ENCODE measurements at regions not wholly inside any gene's neighbourhood (a gene's known extent, or its start where the extent isn't known, plus 50 kb on each side); places are given as distances from the start of the nearest gene placed in this dataset.
"Not testable (repeated sequence)": the region's sequence is repeated elsewhere in the genome, so short reads cannot be mapped to it uniquely, and the experiment has no call there.

DNA sequence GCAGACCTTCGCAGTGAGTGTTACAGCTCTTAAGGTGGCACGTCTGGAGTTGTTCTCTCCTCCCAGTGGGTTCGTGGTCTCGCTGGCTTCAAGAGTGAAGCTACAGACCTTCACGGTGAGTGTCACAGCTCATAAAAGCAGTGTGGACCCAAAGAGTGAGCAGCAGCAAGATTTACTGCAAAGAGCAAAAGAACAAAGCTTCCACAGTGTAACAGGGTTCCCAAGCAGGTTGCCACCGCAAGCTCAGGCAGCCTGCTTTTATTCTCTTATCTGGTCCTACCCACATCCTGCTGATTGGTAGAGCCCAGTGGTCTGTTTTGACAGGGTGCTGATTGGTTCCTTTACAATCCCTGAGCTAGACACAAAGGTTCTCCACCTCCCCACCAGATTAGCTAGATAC is 886.1 kb downstream of the KCNT2 start:
- not testable (repeated sequence) for H3K27me3 Mint-ChIP-seq, ATAC-seq, H3K36me3 Mint-ChIP-seq, H3K4me1 Mint-ChIP-seq, H3K27ac Mint-ChIP-seq, H3K9me3 Mint-ChIP-seq, H3K4me3 Mint-ChIP-seq

GRCh38 chr1:195721210-195721971 is 886.8 kb downstream of the KCNT2 start:
- no peak for ATAC-seq
- Mint-ChIP-seq H3K27ac (no peak overlapping the region), H3K4me1 (no peaks in the 10 kb centered on the region)

GRCh38 chr1:195717651-195718050 is 890.6 kb downstream of the KCNT2 start:
- Mint-ChIP-seq H3K36me3 (no peaks in the 10 kb centered on the region), H3K9me3 (peaks cover 4% of the 10 kb centered on the region), H3K4me3 (no peak overlapping the region), H3K4me1 (no peaks in the 10 kb centered on the region), H3K27ac (no peak overlapping the region), H3K27me3 (no peaks in the 10 kb centered on the region)
- no peak for ATAC-seq

More at GRCh38 chr1:195721210-195721971, 886.8 kb downstream of the KCNT2 start:
- Mint-ChIP-seq H3K36me3 (no peaks in the 10 kb centered on the region), H3K4me3 (no peak overlapping the region), H3K9me3 (peaks cover 4% of the 10 kb centered on the region), H3K27me3 (no peaks in the 10 kb centered on the region)

GRCh38 chr1:195715652-195716051 is 892.6 kb downstream of the KCNT2 start:
- H3K27ac Mint-ChIP-seq: no peak overlapping the region
- no peak for ATAC-seq
- no peaks in the 10 kb centered on the region for H3K9me3 Mint-ChIP-seq
- H3K36me3 Mint-ChIP-seq: no peaks in the 10 kb centered on the region
- H3K4me1 Mint-ChIP-seq: no peaks in the 10 kb centered on the region
- H3K27me3 Mint-ChIP-seq: no peaks in the 10 kb centered on the region
- no peak overlapping the region for H3K4me3 Mint-ChIP-seq

- Mint-ChIP-seq H3K4me1 (no peaks in the 10 kb centered on the region), H3K9me3 (no peaks in the 10 kb centered on the region), H3K27ac (no peak overlapping the region), H3K4me3 (no peak overlapping the region), H3K27me3 (no peaks in the 10 kb centered on the region), H3K36me3 (no peaks in the 10 kb centered on the region)
- ATAC-seq: no peak
Observed at GRCh38 chr1:195714248-195714647, 894.0 kb downstream of the KCNT2 start.

DNA sequence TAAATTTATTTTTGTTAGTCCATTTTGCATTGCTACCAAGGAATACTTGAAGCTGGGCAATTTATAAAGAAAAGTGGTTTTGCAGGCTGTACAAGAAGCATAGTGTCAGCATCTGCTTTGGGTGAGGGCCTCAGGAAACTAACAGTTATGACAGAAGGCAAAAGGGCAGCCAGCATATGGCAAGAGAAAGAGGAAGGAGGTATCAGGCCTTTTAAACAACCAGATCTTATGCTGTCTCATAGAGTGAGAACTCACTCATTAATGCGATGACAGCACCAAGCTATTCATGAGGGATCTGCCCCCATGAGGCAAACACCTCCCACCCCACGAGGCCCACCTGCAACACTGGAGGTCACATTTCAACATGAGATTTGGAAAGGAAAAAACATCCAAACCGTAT is 898.4 kb downstream of the KCNT2 start:
- H3K27me3 Mint-ChIP-seq: no peaks in the 10 kb centered on the region
- no peak overlapping the region for H3K4me3 Mint-ChIP-seq
- no peaks in the 10 kb centered on the region for H3K36me3 Mint-ChIP-seq
- no peak for ATAC-seq
- no peaks in the 10 kb centered on the region for H3K9me3 Mint-ChIP-seq
- no peaks in the 10 kb centered on the region for H3K4me1 Mint-ChIP-seq
- no peak overlapping the region for H3K27ac Mint-ChIP-seq

DNA sequence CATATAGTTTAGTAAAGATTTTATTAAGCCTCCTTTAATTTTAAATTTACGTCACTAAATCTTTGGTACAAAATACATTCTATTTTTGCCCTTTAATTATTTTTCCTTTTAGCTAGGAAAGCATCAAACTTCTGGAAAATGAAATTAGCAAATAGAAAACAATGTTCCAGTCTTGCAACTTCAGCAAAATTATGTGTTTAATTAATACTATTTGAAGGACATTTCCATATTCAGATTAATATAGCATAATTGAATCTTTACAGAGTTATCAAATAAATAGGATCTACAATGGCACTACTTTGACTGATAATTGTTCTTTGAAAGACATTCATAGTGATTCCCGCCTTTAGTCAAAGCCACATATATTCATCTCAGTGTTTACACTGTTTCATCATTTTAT is 904.2 kb downstream of the KCNT2 start:
- Mint-ChIP-seq H3K27ac (no peak overlapping the region), H3K36me3 (no peaks in the 10 kb centered on the region), H3K4me3 (no peak overlapping the region), H3K4me1 (no peaks in the 10 kb centered on the region), H3K27me3 (no peaks in the 10 kb centered on the region), H3K9me3 (no peaks in the 10 kb centered on the region)
- ATAC-seq: no peak

DNA sequence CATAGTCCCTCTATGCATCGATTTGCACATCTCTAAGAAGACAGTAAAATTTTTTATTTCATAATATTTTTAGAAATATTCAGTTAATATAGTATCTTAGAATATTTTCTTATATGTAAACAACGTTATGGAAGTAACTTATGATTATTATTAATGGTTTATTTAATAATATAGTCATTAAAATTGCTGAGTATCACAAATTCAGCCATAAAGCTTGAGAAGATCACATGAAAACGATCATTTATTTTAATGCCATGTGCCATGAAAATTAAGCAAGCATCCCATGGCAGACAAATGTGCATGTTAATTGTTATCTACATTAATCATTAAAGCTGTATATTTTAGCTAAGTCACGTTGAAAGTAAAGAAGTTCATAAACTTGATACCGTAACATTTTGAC is 907.1 kb downstream of the KCNT2 start:
- Mint-ChIP-seq H3K27me3 (no peaks in the 10 kb centered on the region), H3K4me1 (no peaks in the 10 kb centered on the region), H3K36me3 (no peaks in the 10 kb centered on the region), H3K27ac (no peak overlapping the region), H3K4me3 (no peak overlapping the region), H3K9me3 (no peaks in the 10 kb centered on the region)
- no peak for ATAC-seq

DNA sequence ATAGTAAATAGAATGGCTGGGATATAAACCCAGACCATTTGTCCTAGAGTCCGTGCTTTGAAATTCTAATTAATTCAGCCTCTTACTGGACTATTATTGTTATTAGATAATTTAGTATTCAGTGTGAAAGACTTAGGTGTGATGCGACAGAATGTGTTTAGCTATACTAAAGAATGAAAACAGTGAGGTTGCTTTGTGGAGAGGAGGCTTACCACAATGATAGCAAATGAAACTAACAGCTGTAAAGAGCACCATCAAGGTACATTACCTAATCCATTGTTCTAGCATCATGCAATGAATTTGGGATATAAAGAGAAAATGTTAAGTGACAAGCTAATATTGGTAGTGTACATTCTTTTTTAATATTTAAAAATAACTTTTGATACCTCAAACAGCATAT is 911.1 kb downstream of the KCNT2 start:
- no peak overlapping the region for H3K4me3 Mint-ChIP-seq
- H3K27ac Mint-ChIP-seq: no peak overlapping the region

GRCh38 chr1:195686764-195687163 is 921.5 kb downstream of the KCNT2 start:
- H3K4me1 Mint-ChIP-seq: no peaks in the 10 kb centered on the region
- no peak for ATAC-seq
- no peaks in the 10 kb centered on the region for H3K9me3 Mint-ChIP-seq
- no peaks in the 10 kb centered on the region for H3K36me3 Mint-ChIP-seq
- H3K27me3 Mint-ChIP-seq: no peaks in the 10 kb centered on the region
- H3K4me3 Mint-ChIP-seq: no peak overlapping the region
- no peak overlapping the region for H3K27ac Mint-ChIP-seq

More for the DNA sequence above, 911.1 kb downstream of the KCNT2 start:
- Mint-ChIP-seq H3K4me1 (no peaks in the 10 kb centered on the region), H3K27me3 (no peaks in the 10 kb centered on the region), H3K9me3 (no peaks in the 10 kb centered on the region), H3K36me3 (no peaks in the 10 kb centered on the region)
- no peak for ATAC-seq

- H3K36me3 Mint-ChIP-seq: no peaks in the 10 kb centered on the region
- H3K4me3 Mint-ChIP-seq: no peak overlapping the region
Observed at GRCh38 chr1:195664628-195665027, 943.6 kb downstream of the KCNT2 start.

GRCh38 chr1:195663549-195664280 is 944.5 kb downstream of the KCNT2 start:
- no peak for ATAC-seq
- Mint-ChIP-seq H3K9me3 (peaks cover 3% of the 10 kb centered on the region), H3K4me3 (no peak overlapping the region), H3K36me3 (no peaks in the 10 kb centered on the region), H3K4me1 (no peaks in the 10 kb centered on the region), H3K27ac (no peak overlapping the region), H3K27me3 (no peaks in the 10 kb centered on the region)

More at GRCh38 chr1:195664628-195665027, 943.6 kb downstream of the KCNT2 start:
- H3K4me1 Mint-ChIP-seq: no peaks in the 10 kb centered on the region
- H3K27ac Mint-ChIP-seq: no peak overlapping the region
- peaks cover 3% of the 10 kb centered on the region for H3K9me3 Mint-ChIP-seq
- no peaks in the 10 kb centered on the region for H3K27me3 Mint-ChIP-seq
- no peak for ATAC-seq

- no peak for ATAC-seq
- Mint-ChIP-seq H3K4me1 (no peaks in the 10 kb centered on the region), H3K9me3 (peaks cover 6% of the 10 kb centered on the region), H3K36me3 (no peaks in the 10 kb centered on the region), H3K4me3 (no peak overlapping the region), H3K27ac (no peak overlapping the region), H3K27me3 (no peaks in the 10 kb centered on the region)
Observed at GRCh38 chr1:195656780-195657179, 951.5 kb downstream of the KCNT2 start.

- not testable (repeated sequence) for H3K27ac Mint-ChIP-seq, H3K27me3 Mint-ChIP-seq, ATAC-seq, H3K4me1 Mint-ChIP-seq, H3K36me3 Mint-ChIP-seq, H3K4me3 Mint-ChIP-seq
- peaks cover 13% of the 10 kb centered on the region for H3K9me3 Mint-ChIP-seq
Observed at GRCh38 chr1:195648875-195649274, 959.4 kb downstream of the KCNT2 start.

GRCh38 chr1:195637539-195637938 is 970.7 kb downstream of the KCNT2 start:
- Mint-ChIP-seq H3K4me1 (no peaks in the 10 kb centered on the region), H3K27ac (no peak overlapping the region), H3K9me3 (no peaks in the 10 kb centered on the region), H3K27me3 (no peaks in the 10 kb centered on the region), H3K4me3 (no peak overlapping the region), H3K36me3 (no peaks in the 10 kb centered on the region)
- no peak for ATAC-seq

DNA sequence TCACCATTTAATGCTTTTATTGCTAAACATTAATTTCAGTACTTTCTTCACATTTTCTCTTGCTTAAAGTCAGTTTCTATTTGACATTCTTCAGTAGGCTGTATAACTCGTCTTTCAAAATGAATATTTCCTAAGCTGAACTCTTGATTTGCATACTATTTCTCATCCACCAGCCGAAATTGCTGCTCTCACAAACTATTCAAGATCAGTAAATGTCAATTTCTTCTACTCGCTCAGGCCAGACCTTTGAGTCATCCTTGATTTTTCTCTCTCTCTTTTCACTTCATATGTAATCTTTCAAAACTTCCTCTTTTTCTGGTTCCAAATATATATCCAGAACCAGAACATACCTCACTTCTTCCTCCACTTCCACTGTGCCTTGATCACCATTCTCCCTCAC is 990.0 kb downstream of the KCNT2 start:
- Mint-ChIP-seq H3K9me3 (peaks cover 3% of the 10 kb centered on the region), H3K4me3 (no peak overlapping the region)

More for the DNA sequence above, 990.0 kb downstream of the KCNT2 start:
- Mint-ChIP-seq H3K4me1 (no peaks in the 10 kb centered on the region), H3K27ac (no peak overlapping the region), H3K36me3 (no peaks in the 10 kb centered on the region), H3K27me3 (no peaks in the 10 kb centered on the region)
- ATAC-seq: no peak

Data from stimulated activated memory B cell treated with anti-CD40 and anti-IgM and Interleukin-4, amounts not matched to agents 10 μg/mL and 1 μg/mL and 100 μg/mL, for 72 hours (primary cell).